HFFc6 (cell line): ENCODE measurements at regions not wholly inside any gene's neighbourhood (a gene's known extent, or its start where the extent isn't known, plus 50 kb on each side); places are given as distances from the start of the nearest gene placed in this dataset.

Experiments used
- DNase-seq: peaks from one replicate; pipeline ENCODE4 v3.0.0-alpha.2; 2018
- H3K27ac Mint-ChIP-seq: 2 replicates; pipeline ENCODE4 v1.8.0; 2020; ENCODE audit warnings: mild to moderate bottlenecking, mixed read lengths
- H3K27me3 Mint-ChIP-seq: 2 replicates; pipeline ENCODE4 v1.8.0; 2021; ENCODE audit warnings: mild to moderate bottlenecking, moderate library complexity, mixed read lengths; ENCODE audit not compliant: insufficient read depth
- H3K36me3 Mint-ChIP-seq: 2 replicates; pipeline ENCODE4 v1.8.0; 2021; ENCODE audit warnings: low read depth, mixed read lengths
- H3K4me1 Mint-ChIP-seq: 2 replicates; pipeline ENCODE4 v1.8.0; 2020; ENCODE audit warnings: low read depth, mixed read lengths
- H3K4me3 Mint-ChIP-seq: 2 replicates; pipeline ENCODE4 v1.8.0; 2020; ENCODE audit warnings: mild to moderate bottlenecking, moderate library complexity, mixed read lengths
- H3K9me3 Mint-ChIP-seq: 2 replicates; pipeline ENCODE4 v1.8.0; 2020; ENCODE audit warnings: mild to moderate bottlenecking, mixed read lengths
- CTCF ChIP-seq: fragments of 200-600 bp; sonication (generic); IDR thresholded peaks from 2 replicates; pipeline ENCODE4 v1.5.0; 2021; ENCODE audit warnings: antibody characterized with exemption, mild to moderate bottlenecking

DNA sequence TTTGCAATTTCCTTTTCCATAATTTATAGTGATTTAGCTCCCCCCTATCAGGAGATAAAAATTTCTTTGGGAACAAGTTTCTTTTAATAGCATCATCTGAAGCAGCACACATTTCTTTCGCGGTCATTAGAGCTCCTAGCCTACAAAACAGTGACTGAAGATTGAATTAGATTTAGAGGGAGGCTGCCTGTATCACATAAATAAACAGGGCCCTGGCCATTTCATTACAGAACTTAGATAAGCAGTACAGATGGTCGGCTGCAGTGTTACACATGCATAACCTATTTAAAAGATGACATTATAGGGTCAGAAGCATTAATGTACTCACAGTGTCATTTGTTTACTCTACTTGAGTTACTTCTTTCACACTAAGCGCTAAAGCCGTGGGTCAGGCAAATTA is 81.4 kb upstream of the SLC25A26 start:
- H3K4me1 Mint-ChIP-seq, result peaks cover 38% of the 10 kb centered on the region
- H3K27ac Mint-ChIP-seq, result peak overlapping the region; percentile 50
- peak overlapping the region; percentile 49 for H3K4me3 Mint-ChIP-seq
- no peaks in the 10 kb centered on the region; the same call in 1 of the 2 replicates for H3K27me3 Mint-ChIP-seq
- no peak for DNase-seq
- H3K9me3 Mint-ChIP-seq, result no peaks in the 10 kb centered on the region
- H3K36me3 Mint-ChIP-seq, result no peaks in the 10 kb centered on the region
- no peak for TF ChIP-seq CTCF

- Mint-ChIP-seq H3K4me1 (peaks cover 38% of the 10 kb centered on the region), H3K4me3 (peak overlapping the region; percentile 49), H3K36me3 (no peaks in the 10 kb centered on the region), H3K27ac (peak overlapping the region; percentile 50), H3K9me3 (no peaks in the 10 kb centered on the region), H3K27me3 (no peaks in the 10 kb centered on the region; the same call in 1 of the 2 replicates)
- DNase-seq, result peak; percentile 59
- peak; percentile 86 for TF ChIP-seq CTCF
Measured at GRCh38 chr3:66138336-66139313, 82.2 kb upstream of the SLC25A26 start.

DNA sequence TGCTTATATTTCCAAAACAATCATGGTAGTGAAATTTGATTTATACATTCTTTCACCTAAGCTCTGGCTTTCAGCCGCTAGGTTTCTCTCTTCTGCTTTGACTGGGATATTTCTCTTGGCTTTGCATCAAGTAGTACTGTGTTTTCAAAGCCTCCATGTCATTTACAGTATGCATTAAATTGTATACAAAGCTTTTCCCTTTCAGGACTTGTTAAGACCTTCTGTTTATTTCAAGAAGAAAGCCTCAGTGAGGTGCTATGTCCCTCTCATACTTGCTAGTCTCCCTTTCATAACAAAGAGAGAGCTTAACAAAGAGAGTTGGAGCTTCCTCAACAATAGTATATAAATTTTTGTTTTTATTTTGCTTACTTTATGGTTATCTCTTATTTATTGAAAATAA is 84.2 kb upstream of the SLC25A26 start:
- H3K9me3 Mint-ChIP-seq, result no peaks in the 10 kb centered on the region

DNA sequence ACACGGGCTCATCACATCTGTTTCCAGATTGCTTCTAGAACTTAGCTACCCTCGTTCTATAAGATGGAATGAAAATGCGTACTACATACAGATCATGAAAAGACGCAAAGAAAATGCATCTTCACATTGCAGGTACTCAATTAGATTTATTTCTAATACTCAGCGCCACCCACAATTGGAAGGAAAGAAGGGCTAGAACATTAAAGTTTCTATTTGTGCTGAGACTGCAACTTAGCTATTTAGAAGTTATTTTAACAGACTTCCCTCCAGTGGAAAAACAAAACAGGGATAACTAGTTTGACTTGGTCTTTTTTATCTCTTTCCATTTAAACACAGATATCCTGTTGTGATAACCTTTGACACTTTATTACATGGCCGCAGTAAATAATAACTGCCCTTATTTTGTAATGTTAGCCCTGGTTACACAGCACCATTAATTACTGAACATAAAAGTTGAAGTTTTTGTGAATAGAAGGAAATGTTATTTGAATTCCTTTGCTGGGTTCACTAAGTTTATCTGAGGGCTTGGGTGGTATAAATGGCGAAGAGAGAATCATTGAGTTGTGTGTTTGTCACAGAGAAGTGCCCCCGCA is 86.9 kb upstream of the SLC25A26 start:
- DNase-seq, result no peak

More for the DNA sequence above, 84.2 kb upstream of the SLC25A26 start:
- no peak for DNase-seq
- TF ChIP-seq CTCF, result no peak
- no peak overlapping the region for H3K27ac Mint-ChIP-seq
- H3K4me1 Mint-ChIP-seq, result peaks cover 54% of the 10 kb centered on the region
- H3K27me3 Mint-ChIP-seq, result no peaks in the 10 kb centered on the region; the same call in 1 of the 2 replicates
- H3K4me3 Mint-ChIP-seq, result no peak overlapping the region
- H3K36me3 Mint-ChIP-seq, result no peaks in the 10 kb centered on the region

More for the DNA sequence above, 86.9 kb upstream of the SLC25A26 start:
- H3K4me3 Mint-ChIP-seq, result no peak overlapping the region
- no peak for TF ChIP-seq CTCF
- H3K27ac Mint-ChIP-seq, result no peak overlapping the region
- peaks cover 31% of the 10 kb centered on the region for H3K4me1 Mint-ChIP-seq
- no peaks in the 10 kb centered on the region; the same call in 1 of the 2 replicates for H3K27me3 Mint-ChIP-seq
- H3K9me3 Mint-ChIP-seq, result no peaks in the 10 kb centered on the region
- no peaks in the 10 kb centered on the region for H3K36me3 Mint-ChIP-seq
